WTC11 (cell line): ENCODE measurements at regions not wholly inside any gene's neighbourhood (a gene's known extent, or its start where the extent isn't known, plus 50 kb on each side); places are given as distances from the start of the nearest gene placed in this dataset.

Experiments
- ATAC-seq: fragments of 200-7000 bp; cut with Tn5 transposase; 2 replicates; pipeline ENCODE4 v1.10.0; 2021; ENCODE audit warnings: mild to moderate bottlenecking, moderate library complexity
- CTCF ChIA-PET: fragments of 300-600 bp; sonication (Branson Sonifier 250); formaldehyde crosslinking; loops from one replicate; lab custom pipeline; 2021; ENCODE audit warnings: antibody characterized with exemption; lab: Charles Lee
- POLR2A ChIA-PET: fragments of 350-600 bp; sonication (Branson Sonifier 250); formaldehyde crosslinking; loops from one replicate; lab custom pipeline; 2021; ENCODE audit warnings: antibody characterized with exemption; lab: Charles Lee
- DNase-seq: peaks from one replicate; pipeline ENCODE4 v3.0.0; 2021; ENCODE audit warnings: low spot score
- H3K27ac Mint-ChIP-seq: 2 replicates; pipeline ENCODE4 v1.8.0; 2021; ENCODE audit warnings: mixed read lengths
- H3K27me3 Mint-ChIP-seq: 2 replicates; pipeline ENCODE4 v1.8.0; 2021; ENCODE audit warnings: low read depth, mild to moderate bottlenecking, moderate library complexity, mixed read lengths
- H3K36me3 Mint-ChIP-seq: 2 replicates; pipeline ENCODE4 v1.8.0; 2021; ENCODE audit warnings: mixed read lengths
- H3K4me1 Mint-ChIP-seq: 2 replicates; pipeline ENCODE4 v1.8.0; 2022; ENCODE audit warnings: mixed read lengths
- H3K4me3 Mint-ChIP-seq: 2 replicates; pipeline ENCODE4 v1.8.0; 2021; ENCODE audit warnings: mild to moderate bottlenecking, moderate library complexity, mixed read lengths
- H3K9me3 Mint-ChIP-seq: 2 replicates; pipeline ENCODE4 v1.8.0; 2021; ENCODE audit warnings: mixed read lengths
- CREM ChIP-seq: sonication (generic); formaldehyde crosslinking; IDR thresholded peaks from 2 replicates; pipeline ENCODE4 v1.8.1; 2022; ENCODE audit warnings: mild to moderate bottlenecking, missing genetic modification reagents, moderate library complexity
- ETV6 ChIP-seq: sonication (generic); formaldehyde crosslinking; IDR thresholded peaks from 2 replicates; pipeline ENCODE4 v1.8.1; 2022; ENCODE audit warnings: mild to moderate bottlenecking, missing genetic modification reagents
- FOXP1 ChIP-seq: sonication (generic); formaldehyde crosslinking; IDR thresholded peaks from 2 replicates; pipeline ENCODE4 v1.8.0; 2022; ENCODE audit warnings: missing genetic modification reagents, mild to moderate bottlenecking, moderate library complexity, borderline replicate concordance
- GRHL2 ChIP-seq: fragments of 250-450 bp; sonication (Bioruptor Pico); IDR thresholded peaks from 2 replicates; pipeline ENCODE4 v1.8.0; 2022; ENCODE audit warnings: mild to moderate bottlenecking, moderate library complexity; ENCODE audit not compliant: insufficient replicate concordance, severe bottlenecking
- HMGA2 ChIP-seq: fragments of 250-450 bp; sonication (Bioruptor Pico); IDR thresholded peaks from 2 replicates; pipeline ENCODE4 v1.4.0; 2021; ENCODE audit warnings: mild to moderate bottlenecking, moderate library complexity
- NFE2L1 ChIP-seq: sonication (generic); formaldehyde crosslinking; IDR thresholded peaks from 2 replicates; pipeline ENCODE4 v1.8.1; 2023; ENCODE audit warnings: missing genetic modification reagents
- SMAD3 ChIP-seq: sonication (generic); formaldehyde crosslinking; IDR thresholded peaks from 2 replicates; pipeline ENCODE4 v1.8.0; 2022; ENCODE audit warnings: missing genetic modification reagents, mild to moderate bottlenecking, borderline replicate concordance
- SMAD4 ChIP-seq: sonication (generic); formaldehyde crosslinking; IDR thresholded peaks from 2 replicates; pipeline ENCODE4 v1.8.0; 2022; ENCODE audit warnings: mild to moderate bottlenecking, missing genetic modification reagents
- SOX15 ChIP-seq: fragments of 250-450 bp; sonication (Bioruptor Pico); IDR thresholded peaks from 2 replicates; pipeline ENCODE4 v1.9.0; 2021; ENCODE audit warnings: mild to moderate bottlenecking
- TEAD1 ChIP-seq: sonication (generic); formaldehyde crosslinking; IDR thresholded peaks from 2 replicates; pipeline ENCODE4 v1.8.0; 2022; ENCODE audit warnings: mild to moderate bottlenecking, missing genetic modification reagents
- ZNF416 ChIP-seq: fragments of 250-450 bp; sonication (Bioruptor Pico); IDR thresholded peaks from 2 replicates; pipeline ENCODE4 v1.9.0; 2021; ENCODE audit warnings: mild to moderate bottlenecking, inconsistent platforms
- TF ChIP-seq, protein P1 (sequence below): sonication (generic); formaldehyde crosslinking; IDR thresholded peaks from 2 replicates; pipeline ENCODE4 v1.8.0; 2022; ENCODE audit warnings: mild to moderate bottlenecking, missing genetic modification reagents
- TF ChIP-seq, protein P2 (sequence below): sonication (generic); formaldehyde crosslinking; IDR thresholded peaks from 2 replicates; pipeline ENCODE4 v1.8.1; 2023; ENCODE audit warnings: mild to moderate bottlenecking, missing genetic modification reagents, moderate library complexity
- TF ChIP-seq, protein P3 (sequence below): sonication (generic); formaldehyde crosslinking; IDR thresholded peaks from 2 replicates; pipeline ENCODE4 v1.8.1; 2023; ENCODE audit warnings: mild to moderate bottlenecking, missing genetic modification reagents, borderline replicate concordance
- TF ChIP-seq, protein P4 (sequence below): sonication (generic); formaldehyde crosslinking; conservative IDR thresholded peaks from 2 replicates; pipeline ENCODE4 v1.8.1; 2022; ENCODE audit warnings: mild to moderate bottlenecking, missing genetic modification reagents
- TF ChIP-seq, protein P5 (sequence below): sonication (generic); formaldehyde crosslinking; IDR thresholded peaks from 2 replicates; pipeline ENCODE4 v1.8.1; 2022; ENCODE audit warnings: mild to moderate bottlenecking, missing genetic modification reagents, moderate library complexity, borderline replicate concordance
- TF ChIP-seq, protein P6 (sequence below): sonication (generic); formaldehyde crosslinking; IDR thresholded peaks from 2 replicates; pipeline ENCODE4 v1.8.0; 2023; ENCODE audit warnings: missing genetic modification reagents, mild to moderate bottlenecking, borderline replicate concordance
- TF ChIP-seq, protein P7 (sequence below): sonication (generic); formaldehyde crosslinking; IDR thresholded peaks from 2 replicates; pipeline ENCODE4 v1.8.0; 2022; ENCODE audit warnings: mild to moderate bottlenecking, missing genetic modification reagents
- TF ChIP-seq, protein P8 (sequence below): sonication (generic); formaldehyde crosslinking; IDR thresholded peaks from 2 replicates; pipeline ENCODE4 v1.8.1; 2022; ENCODE audit warnings: missing genetic modification reagents, borderline replicate concordance

DNA sequence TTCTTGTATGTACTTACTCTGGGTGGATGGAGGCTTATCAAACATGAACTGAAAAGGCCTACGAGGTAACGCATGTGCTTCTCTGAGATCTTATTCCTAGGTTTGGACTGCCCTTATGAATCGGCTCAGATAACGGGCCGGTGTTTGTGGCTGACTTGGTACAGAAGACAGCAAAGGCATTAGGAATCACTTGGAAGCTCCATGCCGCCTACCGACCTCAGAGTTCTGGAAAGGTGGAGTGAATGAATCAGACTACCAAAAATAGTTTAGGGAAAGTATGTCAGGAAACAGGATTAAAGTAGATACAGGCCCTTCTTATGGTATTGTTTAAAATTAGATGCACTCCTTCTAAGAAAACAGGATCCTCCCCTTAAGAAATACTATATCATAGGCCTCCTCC, 172.4 kb upstream of the PCDH9 start:
- no peak for DNase-seq
- no peak for ATAC-seq
- TF ChIP-seq, protein P1, sequence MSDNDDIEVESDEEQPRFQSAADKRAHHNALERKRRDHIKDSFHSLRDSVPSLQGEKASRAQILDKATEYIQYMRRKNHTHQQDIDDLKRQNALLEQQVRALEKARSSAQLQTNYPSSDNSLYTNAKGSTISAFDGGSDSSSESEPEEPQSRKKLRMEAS (CRISPR knock-in tag) = no peak
- TF ChIP-seq TEAD1 (CRISPR knock-in tag) (no peak), CREM (CRISPR knock-in tag) (no peak), SOX15 (CRISPR knock-in tag) (no peak), SMAD4 (CRISPR knock-in tag) (no peak), ETV6 (CRISPR knock-in tag) (no peak), GRHL2 (no peak), FOXP1 (CRISPR knock-in tag) (no peak), SMAD3 (no peak), HMGA2 (no peak), NFE2L1 (CRISPR knock-in tag) (no peak), ZNF416 (no peak)
- TF ChIP-seq, protein P2, sequence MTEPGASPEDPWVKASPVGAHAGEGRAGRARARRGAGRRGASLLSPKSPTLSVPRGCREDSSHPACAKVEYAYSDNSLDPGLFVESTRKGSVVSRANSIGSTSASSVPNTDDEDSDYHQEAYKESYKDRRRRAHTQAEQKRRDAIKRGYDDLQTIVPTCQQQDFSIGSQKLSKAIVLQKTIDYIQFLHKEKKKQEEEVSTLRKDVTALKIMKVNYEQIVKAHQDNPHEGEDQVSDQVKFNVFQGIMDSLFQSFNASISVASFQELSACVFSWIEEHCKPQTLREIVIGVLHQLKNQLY = no peak
- TF ChIP-seq, protein P3, sequence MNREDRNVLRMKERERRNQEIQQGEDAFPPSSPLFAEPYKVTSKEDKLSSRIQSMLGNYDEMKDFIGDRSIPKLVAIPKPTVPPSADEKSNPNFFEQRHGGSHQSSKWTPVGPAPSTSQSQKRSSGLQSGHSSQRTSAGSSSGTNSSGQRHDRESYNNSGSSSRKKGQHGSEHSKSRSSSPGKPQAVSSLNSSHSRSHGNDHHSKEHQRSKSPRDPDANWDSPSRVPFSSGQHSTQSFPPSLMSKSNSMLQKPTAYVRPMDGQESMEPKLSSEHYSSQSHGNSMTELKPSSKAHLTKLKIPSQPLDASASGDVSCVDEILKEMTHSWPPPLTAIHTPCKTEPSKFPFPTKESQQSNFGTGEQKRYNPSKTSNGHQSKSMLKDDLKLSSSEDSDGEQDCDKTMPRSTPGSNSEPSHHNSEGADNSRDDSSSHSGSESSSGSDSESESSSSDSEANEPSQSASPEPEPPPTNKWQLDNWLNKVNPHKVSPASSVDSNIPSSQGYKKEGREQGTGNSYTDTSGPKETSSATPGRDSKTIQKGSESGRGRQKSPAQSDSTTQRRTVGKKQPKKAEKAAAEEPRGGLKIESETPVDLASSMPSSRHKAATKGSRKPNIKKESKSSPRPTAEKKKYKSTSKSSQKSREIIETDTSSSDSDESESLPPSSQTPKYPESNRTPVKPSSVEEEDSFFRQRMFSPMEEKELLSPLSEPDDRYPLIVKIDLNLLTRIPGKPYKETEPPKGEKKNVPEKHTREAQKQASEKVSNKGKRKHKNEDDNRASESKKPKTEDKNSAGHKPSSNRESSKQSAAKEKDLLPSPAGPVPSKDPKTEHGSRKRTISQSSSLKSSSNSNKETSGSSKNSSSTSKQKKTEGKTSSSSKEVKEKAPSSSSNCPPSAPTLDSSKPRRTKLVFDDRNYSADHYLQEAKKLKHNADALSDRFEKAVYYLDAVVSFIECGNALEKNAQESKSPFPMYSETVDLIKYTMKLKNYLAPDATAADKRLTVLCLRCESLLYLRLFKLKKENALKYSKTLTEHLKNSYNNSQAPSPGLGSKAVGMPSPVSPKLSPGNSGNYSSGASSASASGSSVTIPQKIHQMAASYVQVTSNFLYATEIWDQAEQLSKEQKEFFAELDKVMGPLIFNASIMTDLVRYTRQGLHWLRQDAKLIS (CRISPR knock-in tag) = no peak
- TF ChIP-seq, protein P4, sequence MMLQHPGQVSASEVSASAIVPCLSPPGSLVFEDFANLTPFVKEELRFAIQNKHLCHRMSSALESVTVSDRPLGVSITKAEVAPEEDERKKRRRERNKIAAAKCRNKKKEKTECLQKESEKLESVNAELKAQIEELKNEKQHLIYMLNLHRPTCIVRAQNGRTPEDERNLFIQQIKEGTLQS (CRISPR knock-in tag) = no peak
- TF ChIP-seq, protein P5, sequence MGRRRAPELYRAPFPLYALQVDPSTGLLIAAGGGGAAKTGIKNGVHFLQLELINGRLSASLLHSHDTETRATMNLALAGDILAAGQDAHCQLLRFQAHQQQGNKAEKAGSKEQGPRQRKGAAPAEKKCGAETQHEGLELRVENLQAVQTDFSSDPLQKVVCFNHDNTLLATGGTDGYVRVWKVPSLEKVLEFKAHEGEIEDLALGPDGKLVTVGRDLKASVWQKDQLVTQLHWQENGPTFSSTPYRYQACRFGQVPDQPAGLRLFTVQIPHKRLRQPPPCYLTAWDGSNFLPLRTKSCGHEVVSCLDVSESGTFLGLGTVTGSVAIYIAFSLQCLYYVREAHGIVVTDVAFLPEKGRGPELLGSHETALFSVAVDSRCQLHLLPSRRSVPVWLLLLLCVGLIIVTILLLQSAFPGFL = no peak
- TF ChIP-seq, protein P6, sequence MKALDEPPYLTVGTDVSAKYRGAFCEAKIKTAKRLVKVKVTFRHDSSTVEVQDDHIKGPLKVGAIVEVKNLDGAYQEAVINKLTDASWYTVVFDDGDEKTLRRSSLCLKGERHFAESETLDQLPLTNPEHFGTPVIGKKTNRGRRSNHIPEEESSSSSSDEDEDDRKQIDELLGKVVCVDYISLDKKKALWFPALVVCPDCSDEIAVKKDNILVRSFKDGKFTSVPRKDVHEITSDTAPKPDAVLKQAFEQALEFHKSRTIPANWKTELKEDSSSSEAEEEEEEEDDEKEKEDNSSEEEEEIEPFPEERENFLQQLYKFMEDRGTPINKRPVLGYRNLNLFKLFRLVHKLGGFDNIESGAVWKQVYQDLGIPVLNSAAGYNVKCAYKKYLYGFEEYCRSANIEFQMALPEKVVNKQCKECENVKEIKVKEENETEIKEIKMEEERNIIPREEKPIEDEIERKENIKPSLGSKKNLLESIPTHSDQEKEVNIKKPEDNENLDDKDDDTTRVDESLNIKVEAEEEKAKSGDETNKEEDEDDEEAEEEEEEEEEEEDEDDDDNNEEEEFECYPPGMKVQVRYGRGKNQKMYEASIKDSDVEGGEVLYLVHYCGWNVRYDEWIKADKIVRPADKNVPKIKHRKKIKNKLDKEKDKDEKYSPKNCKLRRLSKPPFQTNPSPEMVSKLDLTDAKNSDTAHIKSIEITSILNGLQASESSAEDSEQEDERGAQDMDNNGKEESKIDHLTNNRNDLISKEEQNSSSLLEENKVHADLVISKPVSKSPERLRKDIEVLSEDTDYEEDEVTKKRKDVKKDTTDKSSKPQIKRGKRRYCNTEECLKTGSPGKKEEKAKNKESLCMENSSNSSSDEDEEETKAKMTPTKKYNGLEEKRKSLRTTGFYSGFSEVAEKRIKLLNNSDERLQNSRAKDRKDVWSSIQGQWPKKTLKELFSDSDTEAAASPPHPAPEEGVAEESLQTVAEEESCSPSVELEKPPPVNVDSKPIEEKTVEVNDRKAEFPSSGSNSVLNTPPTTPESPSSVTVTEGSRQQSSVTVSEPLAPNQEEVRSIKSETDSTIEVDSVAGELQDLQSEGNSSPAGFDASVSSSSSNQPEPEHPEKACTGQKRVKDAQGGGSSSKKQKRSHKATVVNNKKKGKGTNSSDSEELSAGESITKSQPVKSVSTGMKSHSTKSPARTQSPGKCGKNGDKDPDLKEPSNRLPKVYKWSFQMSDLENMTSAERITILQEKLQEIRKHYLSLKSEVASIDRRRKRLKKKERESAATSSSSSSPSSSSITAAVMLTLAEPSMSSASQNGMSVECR = no peak
- TF ChIP-seq, protein P7, sequence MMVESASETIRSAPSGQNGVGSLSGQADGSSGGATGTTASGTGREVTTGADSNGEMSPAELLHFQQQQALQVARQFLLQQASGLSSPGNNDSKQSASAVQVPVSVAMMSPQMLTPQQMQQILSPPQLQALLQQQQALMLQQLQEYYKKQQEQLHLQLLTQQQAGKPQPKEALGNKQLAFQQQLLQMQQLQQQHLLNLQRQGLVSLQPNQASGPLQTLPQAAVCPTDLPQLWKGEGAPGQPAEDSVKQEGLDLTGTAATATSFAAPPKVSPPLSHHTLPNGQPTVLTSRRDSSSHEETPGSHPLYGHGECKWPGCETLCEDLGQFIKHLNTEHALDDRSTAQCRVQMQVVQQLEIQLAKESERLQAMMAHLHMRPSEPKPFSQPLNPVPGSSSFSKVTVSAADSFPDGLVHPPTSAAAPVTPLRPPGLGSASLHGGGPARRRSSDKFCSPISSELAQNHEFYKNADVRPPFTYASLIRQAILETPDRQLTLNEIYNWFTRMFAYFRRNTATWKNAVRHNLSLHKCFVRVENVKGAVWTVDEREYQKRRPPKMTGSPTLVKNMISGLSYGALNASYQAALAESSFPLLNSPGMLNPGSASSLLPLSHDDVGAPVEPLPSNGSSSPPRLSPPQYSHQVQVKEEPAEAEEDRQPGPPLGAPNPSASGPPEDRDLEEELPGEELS (CRISPR knock-in tag) = no peak
- TF ChIP-seq, protein P8, sequence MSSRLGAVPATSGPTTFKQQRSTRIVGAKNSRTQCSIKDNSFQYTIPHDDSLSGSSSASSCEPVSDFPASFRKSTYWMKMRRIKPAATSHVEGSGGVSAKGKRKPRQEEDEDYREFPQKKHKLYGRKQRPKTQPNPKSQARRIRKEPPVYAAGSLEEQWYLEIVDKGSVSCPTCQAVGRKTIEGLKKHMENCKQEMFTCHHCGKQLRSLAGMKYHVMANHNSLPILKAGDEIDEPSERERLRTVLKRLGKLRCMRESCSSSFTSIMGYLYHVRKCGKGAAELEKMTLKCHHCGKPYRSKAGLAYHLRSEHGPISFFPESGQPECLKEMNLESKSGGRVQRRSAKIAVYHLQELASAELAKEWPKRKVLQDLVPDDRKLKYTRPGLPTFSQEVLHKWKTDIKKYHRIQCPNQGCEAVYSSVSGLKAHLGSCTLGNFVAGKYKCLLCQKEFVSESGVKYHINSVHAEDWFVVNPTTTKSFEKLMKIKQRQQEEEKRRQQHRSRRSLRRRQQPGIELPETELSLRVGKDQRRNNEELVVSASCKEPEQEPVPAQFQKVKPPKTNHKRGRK (CRISPR knock-in tag) = no peak
- no peak overlapping the region for H3K4me3 Mint-ChIP-seq
- CTCF ChIA-PET = no interaction called here
- no peaks in the 10 kb centered on the region for H3K4me1 Mint-ChIP-seq
- peaks cover 21% of the 10 kb centered on the region for H3K9me3 Mint-ChIP-seq
- peaks cover 6% of the 10 kb centered on the region for H3K36me3 Mint-ChIP-seq
- no peaks in the 10 kb centered on the region for H3K27me3 Mint-ChIP-seq
- H3K27ac Mint-ChIP-seq = no peak overlapping the region
- POLR2A ChIA-PET = no interaction called here
